ENCODE measurements at regions not wholly inside any gene's neighbourhood (a gene's known extent, or its start where the extent isn't known, plus 50 kb on each side); places are given as distances from the start of the nearest gene placed in this dataset.

DNA sequence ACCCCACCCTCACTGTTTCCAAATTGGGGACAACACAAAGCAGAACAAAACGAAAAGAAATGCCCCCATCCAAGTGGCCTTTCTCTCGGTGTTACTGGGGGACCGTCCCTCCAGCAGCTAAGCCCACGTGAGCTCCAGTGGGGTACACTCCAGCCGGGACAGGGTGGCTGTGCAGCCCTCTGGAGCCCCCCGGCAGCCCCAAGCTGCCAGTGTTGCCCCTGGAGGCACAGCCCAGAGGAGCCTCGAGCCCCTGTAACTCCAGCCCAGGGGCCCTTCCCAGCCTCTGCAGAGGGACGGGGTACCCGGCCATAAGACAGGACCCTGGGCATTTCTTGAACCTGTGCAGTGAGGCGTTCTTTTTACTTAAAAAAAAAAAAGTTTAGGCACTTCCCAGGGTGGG, 124.5 kb upstream of the KCTD7 start:
- H3K79me2 ChIP-seq (ENCODE audit: control insufficient read depth, insufficient read depth, low read length) = no peaks in the 10 kb centered on the region
- FAIRE-seq (no peak), DNase-seq (ENCODE audit: low read depth, low spot score) (no peak)
- CTCF ChIA-PET = no interaction called here
- no peak overlapping the region for H3K4me3 ChIP-seq (replicated peaks in 1 of 3; ENCODE audit: insufficient read depth in 1 of 3, low read depth in 1 of 3, low read length in 3 of 3)
- H2AFZ ChIP-seq (ENCODE audit: low read depth, low read length) = no peak overlapping the region
- no TSS peak for BruUV-seq (replicated peaks)
- intact Hi-C loops (cut with micrococcal nuclease) (no loop called here), dilution Hi-C loops (cut with MboI; ENCODE audit: extremely low pct_ligation_motif_present, low sequenced_read_pairs) (no loop called here)
- H3K9ac ChIP-seq (replicated peaks; ENCODE audit: extremely low read depth, insufficient read depth, low read length) = no peak overlapping the region
- no peak overlapping the region for H3K4me2 ChIP-seq (ENCODE audit: insufficient read depth, low read length)
- no peaks in the 10 kb centered on the region for H3K36me3 ChIP-seq (ENCODE audit: control insufficient read depth in 2 of 2, extremely low read depth in 1 of 2, insufficient read depth in 2 of 2, low read length in 2 of 2)
- H3K27ac ChIP-seq (ENCODE audit: insufficient read depth, low read depth, low read length) = no peak overlapping the region
- H3K9me1 ChIP-seq (replicated peaks; ENCODE audit: control insufficient read depth, extremely low read depth, insufficient read depth, low read length) = no peaks in the 10 kb centered on the region
- H3K4me1 ChIP-seq (ENCODE audit: control insufficient read depth, extremely low read depth, insufficient read depth, low read length) = no peaks in the 10 kb centered on the region
- no peaks in the 10 kb centered on the region for H4K20me1 ChIP-seq (replicated peaks; ENCODE audit: control insufficient read depth, extremely low read depth, insufficient read depth, low read length)
- POLR2A ChIA-PET = no interaction called here
- H3K9me3 ChIP-seq (replicated peaks; ENCODE audit: control insufficient read depth, insufficient read depth, low read length) = no peaks in the 10 kb centered on the region
- H3K27me3 ChIP-seq (ENCODE audit: control insufficient read depth in 2 of 2, insufficient read depth in 2 of 2, low read length in 2 of 2) = peaks cover 0 to 3% of the 10 kb centered on the region in 2 experiments
- TF ChIP-seq EZH2 (IDR thresholded peaks at IDR 0.05; ENCODE audit: borderline replicate concordance, low read depth, low read length, severe bottlenecking) = no peak
- TF ChIP-seq, protein P1, sequence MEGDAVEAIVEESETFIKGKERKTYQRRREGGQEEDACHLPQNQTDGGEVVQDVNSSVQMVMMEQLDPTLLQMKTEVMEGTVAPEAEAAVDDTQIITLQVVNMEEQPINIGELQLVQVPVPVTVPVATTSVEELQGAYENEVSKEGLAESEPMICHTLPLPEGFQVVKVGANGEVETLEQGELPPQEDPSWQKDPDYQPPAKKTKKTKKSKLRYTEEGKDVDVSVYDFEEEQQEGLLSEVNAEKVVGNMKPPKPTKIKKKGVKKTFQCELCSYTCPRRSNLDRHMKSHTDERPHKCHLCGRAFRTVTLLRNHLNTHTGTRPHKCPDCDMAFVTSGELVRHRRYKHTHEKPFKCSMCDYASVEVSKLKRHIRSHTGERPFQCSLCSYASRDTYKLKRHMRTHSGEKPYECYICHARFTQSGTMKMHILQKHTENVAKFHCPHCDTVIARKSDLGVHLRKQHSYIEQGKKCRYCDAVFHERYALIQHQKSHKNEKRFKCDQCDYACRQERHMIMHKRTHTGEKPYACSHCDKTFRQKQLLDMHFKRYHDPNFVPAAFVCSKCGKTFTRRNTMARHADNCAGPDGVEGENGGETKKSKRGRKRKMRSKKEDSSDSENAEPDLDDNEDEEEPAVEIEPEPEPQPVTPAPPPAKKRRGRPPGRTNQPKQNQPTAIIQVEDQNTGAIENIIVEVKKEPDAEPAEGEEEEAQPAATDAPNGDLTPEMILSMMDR (IDR thresholded peaks at IDR 0.05; ENCODE audit: extremely low read depth in 1 of 2, insufficient read depth in 1 of 2, low read depth in 1 of 2, low read length in 2 of 2) = no peak
- TF ChIP-seq JUN (IDR thresholded peaks at IDR 0.05; ENCODE audit: borderline replicate concordance, insufficient read depth, insufficient read length, low read depth) = no peak
- TF ChIP-seq MAX (IDR thresholded peaks at IDR 0.05; ENCODE audit: insufficient read depth, insufficient read length) = no peak

DNA sequence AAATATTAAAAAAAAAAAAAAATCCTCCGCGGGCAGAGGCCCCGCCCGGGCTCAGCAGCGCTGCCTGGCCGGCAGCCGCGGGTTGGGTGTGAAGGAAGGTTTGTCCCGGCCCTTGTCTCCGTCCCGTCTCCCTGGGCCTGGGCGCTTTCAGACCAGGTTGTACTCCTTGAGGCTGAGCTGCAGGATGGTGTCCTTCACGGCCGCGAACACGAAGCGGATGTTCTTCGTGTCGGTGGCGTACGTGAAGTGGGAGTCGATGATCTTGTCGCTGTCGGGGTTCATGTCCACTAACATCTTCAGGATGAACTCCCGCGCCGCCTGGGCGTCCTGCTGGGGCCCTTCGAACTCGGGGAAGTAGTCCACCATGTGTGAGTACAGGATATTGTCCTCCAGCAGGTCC, 123.7 kb upstream of the KCTD7 start:
- FAIRE-seq (no peak), DNase-seq (ENCODE audit: low read depth, low spot score) (no peak)
- no peak overlapping the region for H3K9ac ChIP-seq (replicated peaks; ENCODE audit: extremely low read depth, insufficient read depth, low read length)
- H3K27ac ChIP-seq (ENCODE audit: insufficient read depth, low read depth, low read length) = no peak overlapping the region
- peaks cover 0 to 3% of the 10 kb centered on the region in 2 experiments for H3K27me3 ChIP-seq (ENCODE audit: control insufficient read depth in 2 of 2, insufficient read depth in 2 of 2, low read length in 2 of 2)
- TF ChIP-seq MYC (IDR thresholded peaks at IDR 0.05; ENCODE audit: low read depth, low read length) = no peak
- POLR2A ChIA-PET = no interaction called here
- BruUV-seq (replicated peaks) = no TSS peak
- no peak overlapping the region for H3K4me2 ChIP-seq (ENCODE audit: insufficient read depth, low read length)
- no peaks in the 10 kb centered on the region for H3K79me2 ChIP-seq (ENCODE audit: control insufficient read depth, insufficient read depth, low read length)
- no peak overlapping the region for H2AFZ ChIP-seq (ENCODE audit: low read depth, low read length)
- intact Hi-C loops (cut with micrococcal nuclease) (no loop called here), dilution Hi-C loops (cut with MboI; ENCODE audit: extremely low pct_ligation_motif_present, low sequenced_read_pairs) (no loop called here)
- H3K4me1 ChIP-seq (ENCODE audit: control insufficient read depth, extremely low read depth, insufficient read depth, low read length) = no peaks in the 10 kb centered on the region
- CTCF ChIA-PET = no interaction called here
- no peaks in the 10 kb centered on the region for H3K36me3 ChIP-seq (ENCODE audit: control insufficient read depth in 2 of 2, extremely low read depth in 1 of 2, insufficient read depth in 2 of 2, low read length in 2 of 2)
- H4K20me1 ChIP-seq (replicated peaks; ENCODE audit: control insufficient read depth, extremely low read depth, insufficient read depth, low read length) = no peaks in the 10 kb centered on the region
- no peak overlapping the region for H3K4me3 ChIP-seq (replicated peaks in 1 of 3; ENCODE audit: insufficient read depth in 1 of 3, low read depth in 1 of 3, low read length in 3 of 3)
- no peaks in the 10 kb centered on the region for H3K9me3 ChIP-seq (replicated peaks; ENCODE audit: control insufficient read depth, insufficient read depth, low read length)
- no peaks in the 10 kb centered on the region for H3K9me1 ChIP-seq (replicated peaks; ENCODE audit: control insufficient read depth, extremely low read depth, insufficient read depth, low read length)
